HFFc6 (cell line): ENCODE measurements at regions not wholly inside any gene's neighbourhood (a gene's known extent, or its start where the extent isn't known, plus 50 kb on each side); places are given as distances from the start of the nearest gene placed in this dataset.
"Not testable (repeated sequence)": the region's sequence is repeated elsewhere in the genome, so short reads cannot be mapped to it uniquely, and the experiment has no call there.

Source experiments
- DNase-seq: peaks from one replicate; pipeline ENCODE4 v3.0.0-alpha.2; 2018
- H3K27ac Mint-ChIP-seq: 2 replicates; pipeline ENCODE4 v1.8.0; 2020; ENCODE audit warnings: mild to moderate bottlenecking, mixed read lengths
- H3K27me3 Mint-ChIP-seq: 2 replicates; pipeline ENCODE4 v1.8.0; 2021; ENCODE audit warnings: mild to moderate bottlenecking, moderate library complexity, mixed read lengths; ENCODE audit not compliant: insufficient read depth
- H3K36me3 Mint-ChIP-seq: 2 replicates; pipeline ENCODE4 v1.8.0; 2021; ENCODE audit warnings: low read depth, mixed read lengths
- H3K4me1 Mint-ChIP-seq: 2 replicates; pipeline ENCODE4 v1.8.0; 2020; ENCODE audit warnings: low read depth, mixed read lengths
- H3K4me3 Mint-ChIP-seq: 2 replicates; pipeline ENCODE4 v1.8.0; 2020; ENCODE audit warnings: mild to moderate bottlenecking, moderate library complexity, mixed read lengths
- H3K9me3 Mint-ChIP-seq: 2 replicates; pipeline ENCODE4 v1.8.0; 2020; ENCODE audit warnings: mild to moderate bottlenecking, mixed read lengths
- CTCF ChIP-seq: fragments of 200-600 bp; sonication (generic); IDR thresholded peaks from 2 replicates; pipeline ENCODE4 v1.5.0; 2021; ENCODE audit warnings: antibody characterized with exemption, mild to moderate bottlenecking

- Mint-ChIP-seq H3K4me1 (no peaks in the 10 kb centered on the region), H3K27me3 (no peaks in the 10 kb centered on the region), H3K36me3 (no peaks in the 10 kb centered on the region), H3K9me3 (peaks cover 42% of the 10 kb centered on the region), H3K27ac (no peak overlapping the region), H3K4me3 (no peak overlapping the region)
- no peak for DNase-seq
- no peak for TF ChIP-seq CTCF
Observed at GRCh38 chr4:57734104-57734670, 624.0 kb upstream of the IGFBP7 start.

- H3K36me3 Mint-ChIP-seq, H3K4me3 Mint-ChIP-seq, DNase-seq, H3K4me1 Mint-ChIP-seq, H3K27me3 Mint-ChIP-seq, H3K27ac Mint-ChIP-seq: not testable (repeated sequence)
- peaks cover 32% of the 10 kb centered on the region for H3K9me3 Mint-ChIP-seq
Observed at GRCh38 chr4:57729775-57730570, 619.8 kb upstream of the IGFBP7 start.

- Mint-ChIP-seq H3K9me3 (peaks cover 32% of the 10 kb centered on the region), H3K27ac (no peak overlapping the region), H3K36me3 (no peaks in the 10 kb centered on the region), H3K27me3 (no peaks in the 10 kb centered on the region), H3K4me3 (no peak overlapping the region), H3K4me1 (no peaks in the 10 kb centered on the region)
- no peak for TF ChIP-seq CTCF
- no peak for DNase-seq
Observed at GRCh38 chr4:57726154-57726553, 616.0 kb upstream of the IGFBP7 start.

- no peak for DNase-seq
- no peak overlapping the region for H3K27ac Mint-ChIP-seq
- no peak for TF ChIP-seq CTCF
- no peak overlapping the region for H3K4me3 Mint-ChIP-seq
- peaks cover 32% of the 10 kb centered on the region for H3K9me3 Mint-ChIP-seq
- no peaks in the 10 kb centered on the region for H3K4me1 Mint-ChIP-seq
- H3K36me3 Mint-ChIP-seq = no peaks in the 10 kb centered on the region
- H3K27me3 Mint-ChIP-seq = no peaks in the 10 kb centered on the region
Observed at GRCh38 chr4:57719456-57719855, 609.3 kb upstream of the IGFBP7 start.

GRCh38 chr4:57714313-57714712, 604.1 kb upstream of the IGFBP7 start:
- not testable (repeated sequence) for H3K4me1 Mint-ChIP-seq, H3K27me3 Mint-ChIP-seq, H3K36me3 Mint-ChIP-seq, DNase-seq, H3K27ac Mint-ChIP-seq, H3K4me3 Mint-ChIP-seq
- peaks cover 41% of the 10 kb centered on the region for H3K9me3 Mint-ChIP-seq

- no peak for DNase-seq
- Mint-ChIP-seq H3K4me1 (no peaks in the 10 kb centered on the region), H3K27ac (no peak overlapping the region), H3K9me3 (peaks cover 45% of the 10 kb centered on the region), H3K27me3 (no peaks in the 10 kb centered on the region), H3K4me3 (no peak overlapping the region), H3K36me3 (peaks cover 4% of the 10 kb centered on the region; the same call in 1 of the 2 replicates)
- TF ChIP-seq CTCF = no peak
Observed at GRCh38 chr4:57710053-57710452, 599.9 kb upstream of the IGFBP7 start.
